SH-SY5Y (cell line): ENCODE measurements at regions not wholly inside any gene's neighbourhood (a gene's known extent, or its start where the extent isn't known, plus 50 kb on each side); places are given as distances from the start of the nearest gene placed in this dataset.

Experiments used
- GATA2 ChIP-seq: IDR thresholded peaks from 2 replicates; pipeline ENCODE4 v1.6.1; 2011; ENCODE audit warnings: mild to moderate bottlenecking, low read depth, low read length
- GATA3 ChIP-seq: IDR thresholded peaks from 2 replicates; pipeline ENCODE4 v1.6.1; 2011; ENCODE audit warnings: low read depth, mild to moderate bottlenecking, low read length, moderate library complexity

DNA sequence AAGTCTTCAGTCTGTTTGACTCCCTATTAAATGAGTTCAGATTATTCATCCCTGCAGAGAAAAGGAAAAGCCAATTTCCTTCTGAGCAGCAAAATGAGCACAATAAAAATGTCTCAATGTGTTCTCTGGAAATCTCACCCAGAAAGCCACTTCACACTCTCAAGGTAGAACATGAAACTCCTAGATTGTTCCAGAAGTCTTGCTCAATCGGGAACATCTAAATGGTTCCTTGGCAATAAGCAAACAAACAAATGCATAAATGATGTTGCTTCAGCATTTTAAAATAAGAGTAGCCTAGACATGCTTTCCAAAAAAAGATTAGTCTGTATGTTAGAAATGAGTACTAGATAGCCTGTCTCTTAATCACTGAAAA is 59.7 kb upstream of the TNFRSF19 start:
- TF ChIP-seq GATA3 (no peak), GATA2 (no peak)
